SKM-1 (cell line): ENCODE measurements at regions not wholly inside any gene's neighbourhood (a gene's known extent, or its start where the extent isn't known, plus 50 kb on each side); places are given as distances from the start of the nearest gene placed in this dataset.
"Not testable (repeated sequence)": the region's sequence is repeated elsewhere in the genome, so short reads cannot be mapped to it uniquely, and the experiment has no call there.

Experiments used
- DNase-seq: peaks from one replicate; lab custom pipeline; 2025; ENCODE audit not compliant: unreplicated experiment; lab: John Stamatoyannopoulos, UW

GRCh38 chr1:121518726-121519041 is 333.9 kb downstream of the SRGAP2C start:
- no peak for DNase-seq

- no peak for DNase-seq
These were observed 334.4 kb downstream of the SRGAP2C start for GRCh38 chr1:121519042-121519755.

GRCh38 chr1:121519756-121520286 is 335.0 kb downstream of the SRGAP2C start:
- DNase-seq: not testable (repeated sequence)

- DNase-seq: no peak
These were observed 337.4 kb downstream of the SRGAP2C start for GRCh38 chr1:121522061-121522759.

GRCh38 chr1:121523112-121523511 is 338.3 kb downstream of the SRGAP2C start:
- DNase-seq: not testable (repeated sequence)

GRCh38 chr1:121525355-121525754 is 340.6 kb downstream of the SRGAP2C start:
- DNase-seq: no peak

GRCh38 chr1:121528958-121529357 is 344.2 kb downstream of the SRGAP2C start:
- not testable (repeated sequence) for DNase-seq

- not testable (repeated sequence) for DNase-seq
These were observed 345.3 kb downstream of the SRGAP2C start for GRCh38 chr1:121530026-121530425.

GRCh38 chr1:121531747-121532146 is 347.0 kb downstream of the SRGAP2C start:
- not testable (repeated sequence) for DNase-seq

- DNase-seq: not testable (repeated sequence)
These were observed 353.4 kb downstream of the SRGAP2C start for GRCh38 chr1:121538148-121538547.

- no peak for DNase-seq
These were observed 354.3 kb downstream of the SRGAP2C start for GRCh38 chr1:121538943-121539575.

GRCh38 chr1:121543988-121544387 is 359.2 kb downstream of the SRGAP2C start:
- DNase-seq: not testable (repeated sequence)

- no peak for DNase-seq
These were observed 359.7 kb downstream of the SRGAP2C start for GRCh38 chr1:121544500-121544899.

- DNase-seq: not testable (repeated sequence)
These were observed 361.1 kb downstream of the SRGAP2C start for GRCh38 chr1:121545899-121546298.

- no peak for DNase-seq
These were observed 362.2 kb downstream of the SRGAP2C start for GRCh38 chr1:121546830-121547591.

- not testable (repeated sequence) for DNase-seq
These were observed 363.0 kb downstream of the SRGAP2C start for GRCh38 chr1:121547726-121548125.

GRCh38 chr1:121550817-121551216 is 366.0 kb downstream of the SRGAP2C start:
- not testable (repeated sequence) for DNase-seq

- not testable (repeated sequence) for DNase-seq
These were observed 366.7 kb downstream of the SRGAP2C start for GRCh38 chr1:121551491-121551890.

GRCh38 chr1:121556560-121556959 is 371.8 kb downstream of the SRGAP2C start:
- DNase-seq: not testable (repeated sequence)

- not testable (repeated sequence) for DNase-seq
These were observed 373.3 kb downstream of the SRGAP2C start for GRCh38 chr1:121558034-121558433.

GRCh38 chr1:121558514-121558913 is 373.7 kb downstream of the SRGAP2C start:
- no peak for DNase-seq
